A549 (cell line): ENCODE measurements at regions not wholly inside any gene's neighbourhood (a gene's known extent, or its start where the extent isn't known, plus 50 kb on each side); places are given as distances from the start of the nearest gene placed in this dataset.

Experiments
- ATAC-seq, 2 experiments: fragments of 200-7000 bp in 1 of 2; fragments of >200 bp in 1 of 2; cut with Nextera tagmentation in 1 of 2; cut with Tn5 transposase in 1 of 2; 3 replicates each; pipeline versions ENCODE4 v1.8.0 to v1.9.1; 2018 to 2020; ENCODE audit warnings: mild to moderate bottlenecking in 1 of 2, moderate library complexity in 1 of 2
- CTCF ChIA-PET: fragments of 300-600 bp; sonication (Branson Sonifier 250); formaldehyde crosslinking; extraction: SDS; loops from one replicate; lab custom pipeline; 2021; ENCODE audit warnings: antibody characterized with exemption, inconsistent platforms; lab: Yijun Ruan, JAX
- POLR2A ChIA-PET: fragments of 350-600 bp; formaldehyde crosslinking; extraction: SDS; loops from one replicate; lab custom pipeline; 2021; ENCODE audit warnings: antibody characterized with exemption, inconsistent platforms; lab: Yijun Ruan, JAX
- DNase-seq, 2 experiments: peaks; one replicate each; pipeline versions ENCODE4 v3.0.0 to v3.0.0-alpha.2; 2011 to 2016; ENCODE audit warnings: low read depth in 1 of 2, low spot score in 1 of 2
- FAIRE-seq: peaks from 2 replicates; lab custom pipeline; 2011; peaks lifted over from hg19 to GRCh38; lab: Jason Lieb, UNC
- H3K27ac ChIP-seq, 2 experiments: fragments of >200 bp; sonication (Bioruptor Twin); formaldehyde crosslinking; 3 replicates each; pipeline ENCODE4 v1.5.1; 2016 to 2017
- H3K4me1 ChIP-seq: fragments of >200 bp; sonication (Bioruptor Twin); formaldehyde crosslinking; 3 replicates; pipeline ENCODE4 v1.6.1; 2016
- H3K4me2 ChIP-seq: fragments of >200 bp; sonication (Bioruptor Twin); formaldehyde crosslinking; 3 replicates; pipeline ENCODE4 v1.6.1; 2016
- H3K4me3 ChIP-seq: fragments of >200 bp; sonication (Bioruptor Twin); formaldehyde crosslinking; 3 replicates; pipeline ENCODE4 v1.5.1; 2016
- H3K9me3 ChIP-seq: fragments of >200 bp; sonication (Bioruptor Twin); formaldehyde crosslinking; 3 replicates; pipeline ENCODE4 v1.6.1; 2016
- ATOH8 ChIP-seq: fragments of 250-450 bp; sonication (Bioruptor Pico); IDR thresholded peaks from 2 replicates; pipeline ENCODE4 v1.5.0; 2020; ENCODE audit warnings: low read depth, mild to moderate bottlenecking, moderate library complexity
- CBX2 ChIP-seq: fragments of 200-600 bp; sonication (generic); IDR thresholded peaks from 2 replicates; pipeline ENCODE4 v1.6.1; 2016; ENCODE audit warnings: low read depth, mild to moderate bottlenecking, borderline replicate concordance
- CBX8 ChIP-seq: fragments of 200-600 bp; sonication (generic); IDR thresholded peaks from 2 replicates; pipeline ENCODE4 v1.6.1; 2016
- CEBPB ChIP-seq, 2 experiments: fragments of >200 bp in 1 of 2; sonication (Bioruptor Twin) in 1 of 2; formaldehyde crosslinking in 1 of 2; IDR thresholded peaks; 2 replicates each; pipeline ENCODE4 v1.6.1; 2012 to 2016
- CHD2 ChIP-seq: fragments of 150-350 bp; IDR thresholded peaks from 2 replicates; pipeline ENCODE4 v1.6.1; 2014; ENCODE audit warnings: low read length; ENCODE audit not compliant: partially characterized antibody
- CHD4 ChIP-seq: fragments of 200-600 bp; sonication (generic); IDR thresholded peaks from 2 replicates; pipeline ENCODE4 v1.6.1; 2016; ENCODE audit warnings: antibody characterized with exemption, mild to moderate bottlenecking, borderline replicate concordance
- E2F6 ChIP-seq: IDR thresholded peaks from 2 replicates; pipeline ENCODE4 v1.6.1; 2012; ENCODE audit warnings: low read depth, borderline replicate concordance
- ELK1 ChIP-seq: fragments of 150-350 bp; IDR thresholded peaks from 2 replicates; pipeline ENCODE4 v1.6.1; 2014; ENCODE audit warnings: low read depth, mild to moderate bottlenecking, low read length
- ESRRA ChIP-seq: fragments of 150-350 bp; IDR thresholded peaks from 2 replicates; pipeline ENCODE4 v1.6.1; 2014; ENCODE audit warnings: mild to moderate bottlenecking, low read length, borderline replicate concordance
- FOSB ChIP-seq: fragments of 250-450 bp; sonication (Bioruptor Pico); IDR thresholded peaks from 2 replicates; pipeline ENCODE4 v1.5.0; 2020; ENCODE audit warnings: mild to moderate bottlenecking, moderate library complexity
- GATA3 ChIP-seq: IDR thresholded peaks from 2 replicates; pipeline ENCODE4 v1.6.1; 2012; ENCODE audit warnings: borderline replicate concordance
- HMGXB4 ChIP-seq: fragments of 250-450 bp; sonication (Bioruptor Pico); IDR thresholded peaks from 2 replicates; pipeline ENCODE4 v1.5.0; 2021; ENCODE audit warnings: mild to moderate bottlenecking, moderate library complexity, borderline replicate concordance
- HOXB13 ChIP-seq: fragments of 250-450 bp; sonication (Bioruptor Pico); IDR thresholded peaks from 2 replicates; pipeline ENCODE4 v1.5.0; 2020; ENCODE audit warnings: low read depth, mild to moderate bottlenecking, moderate library complexity
- JUNB ChIP-seq: fragments of >200 bp; sonication (Bioruptor Twin); formaldehyde crosslinking; IDR thresholded peaks from 2 replicates; pipeline ENCODE4 v1.6.1; 2016
- MAFK ChIP-seq: fragments of 450-650 bp; IDR thresholded peaks from 2 replicates; pipeline ENCODE4 v1.6.1; 2014; ENCODE audit not compliant: partially characterized antibody
- NR3C1 ChIP-seq: fragments of >200 bp; sonication (Bioruptor Twin); formaldehyde crosslinking; IDR thresholded peaks from 3 replicates; pipeline ENCODE4 v1.6.1; 2017
- PHF8 ChIP-seq: fragments of 200-600 bp; sonication (generic); IDR thresholded peaks from 2 replicates; pipeline ENCODE4 v1.6.1; 2016; ENCODE audit warnings: low read depth, mild to moderate bottlenecking, antibody characterized with exemption, moderate library complexity, borderline replicate concordance
- POLR2AphosphoS2 ChIP-seq: conservative IDR thresholded peaks from 2 replicates; pipeline ENCODE4 v1.6.1; 2012; ENCODE audit warnings: low read length, improper control_type of control experiment, inconsistent platforms
- RARB ChIP-seq: fragments of 250-450 bp; sonication (Bioruptor Pico); IDR thresholded peaks from 2 replicates; pipeline ENCODE4 v1.8.0; 2021; ENCODE audit warnings: mild to moderate bottlenecking, moderate library complexity
- RFX5 ChIP-seq: fragments of 450-650 bp; IDR thresholded peaks from 2 replicates; pipeline ENCODE4 v1.7.1; 2014; ENCODE audit warnings: antibody characterized with exemption, mild to moderate bottlenecking, moderate library complexity
- SMC3 ChIP-seq: fragments of >200 bp; sonication (Bioruptor Twin); formaldehyde crosslinking; IDR thresholded peaks from 3 replicates; pipeline ENCODE4 v1.6.1; 2018; ENCODE audit warnings: inconsistent platforms
- SREBF2 ChIP-seq: fragments of 450-650 bp; IDR thresholded peaks from 2 replicates; pipeline ENCODE4 v1.6.1; 2014; ENCODE audit warnings: mild to moderate bottlenecking, moderate library complexity
- TP53 ChIP-seq: fragments of 250-450 bp; sonication (Bioruptor Pico); IDR thresholded peaks from 2 replicates; pipeline ENCODE4 v1.5.0; 2021; ENCODE audit warnings: mild to moderate bottlenecking, moderate library complexity
- ZFP36 ChIP-seq: fragments of 450-650 bp; IDR thresholded peaks from 2 replicates; pipeline ENCODE4 v1.6.1; 2014; ENCODE audit warnings: borderline replicate concordance; ENCODE audit not compliant: partially characterized antibody
- WGBS: methylation state at CpG from one replicate; pipeline ENCODE4 v1.1.6; 2017; ENCODE audit errors: missing lambda C conversion rate; 5-methylcytosine and 5-hydroxymethylcytosine counted together
- TF ChIP-seq, protein P1 (sequence below): fragments of >200 bp; sonication (Bioruptor Twin); formaldehyde crosslinking; IDR thresholded peaks from 3 replicates; pipeline ENCODE4 v1.5.1; 2016

- 77% methylated on average over 7 of the region's 7 CpGs for WGBS
- POLR2A ChIA-PET = no interaction called here
Observed at GRCh38 chr6:44627883-44628271, 240.4 kb downstream of the CDC5L start.

DNA sequence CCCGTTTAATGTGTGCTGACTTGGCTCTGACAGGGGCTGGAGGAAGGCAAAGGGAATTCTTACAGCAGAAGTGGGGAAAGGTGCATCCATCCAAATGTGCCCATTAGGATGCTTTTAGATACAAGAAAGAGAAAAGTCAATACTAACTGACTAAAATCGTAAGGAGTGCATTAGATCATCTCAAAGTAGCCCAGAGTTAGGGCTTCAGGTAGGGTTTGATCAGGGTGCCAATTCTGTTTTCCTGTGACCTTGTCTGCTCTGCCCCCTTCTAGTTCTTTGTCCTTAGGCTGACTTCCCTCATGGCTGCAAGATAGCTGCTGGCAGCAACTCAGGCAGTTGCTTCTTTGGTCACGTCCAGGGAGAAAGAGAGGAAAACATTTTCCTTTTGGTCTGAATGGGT lies 240.8 kb downstream of the CDC5L start:
- CTCF ChIA-PET = interaction anchor here (1.2 to 7.6 kb wide), 6 partner anchors 10 to 1302 kb away, joined by 3 to 59 read pairs (median 5); no protein-coding TSS in a partner anchor
- Histone ChIP-seq H3K4me1 (no peaks in the 10 kb centered on the region), H3K27ac (no peak overlapping the region), H3K4me2 (no peak overlapping the region), H3K4me3 (no peak overlapping the region), H3K9me3 (no peaks in the 10 kb centered on the region)
- no peak for FAIRE-seq
- 21% methylated on average over 2 of the region's 3 CpGs for WGBS
- no peak for ATAC-seq
- POLR2A ChIA-PET = no interaction called here
- no peak for DNase-seq
- TF ChIP-seq HOXB13 (no peak), MAFK (no peak)
- TF ChIP-seq, protein P1, sequence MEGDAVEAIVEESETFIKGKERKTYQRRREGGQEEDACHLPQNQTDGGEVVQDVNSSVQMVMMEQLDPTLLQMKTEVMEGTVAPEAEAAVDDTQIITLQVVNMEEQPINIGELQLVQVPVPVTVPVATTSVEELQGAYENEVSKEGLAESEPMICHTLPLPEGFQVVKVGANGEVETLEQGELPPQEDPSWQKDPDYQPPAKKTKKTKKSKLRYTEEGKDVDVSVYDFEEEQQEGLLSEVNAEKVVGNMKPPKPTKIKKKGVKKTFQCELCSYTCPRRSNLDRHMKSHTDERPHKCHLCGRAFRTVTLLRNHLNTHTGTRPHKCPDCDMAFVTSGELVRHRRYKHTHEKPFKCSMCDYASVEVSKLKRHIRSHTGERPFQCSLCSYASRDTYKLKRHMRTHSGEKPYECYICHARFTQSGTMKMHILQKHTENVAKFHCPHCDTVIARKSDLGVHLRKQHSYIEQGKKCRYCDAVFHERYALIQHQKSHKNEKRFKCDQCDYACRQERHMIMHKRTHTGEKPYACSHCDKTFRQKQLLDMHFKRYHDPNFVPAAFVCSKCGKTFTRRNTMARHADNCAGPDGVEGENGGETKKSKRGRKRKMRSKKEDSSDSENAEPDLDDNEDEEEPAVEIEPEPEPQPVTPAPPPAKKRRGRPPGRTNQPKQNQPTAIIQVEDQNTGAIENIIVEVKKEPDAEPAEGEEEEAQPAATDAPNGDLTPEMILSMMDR = no peak

More at GRCh38 chr6:44627883-44628271, 240.4 kb downstream of the CDC5L start:
- Histone ChIP-seq H3K4me2 (no peak overlapping the region), H3K4me3 (no peak overlapping the region), H3K9me3 (no peaks in the 10 kb centered on the region), H3K27ac (no peak overlapping the region), H3K4me1 (no peaks in the 10 kb centered on the region)
- TF ChIP-seq ELK1 (no peak), HOXB13 (no peak), ATOH8 (no peak), E2F6 (no peak), TP53 (CRISPR knock-in tag) (no peak), NR3C1 (no peak), ESRRA (no peak)
- DNase-seq = no peak
- ATAC-seq = no peak
- no peak for FAIRE-seq
- CTCF ChIA-PET = interaction anchor here (1.2 to 7.6 kb wide), 4 partner anchors 27 to 1303 kb away, joined by 3 to 59 read pairs (median 5); no protein-coding TSS in a partner anchor

DNA sequence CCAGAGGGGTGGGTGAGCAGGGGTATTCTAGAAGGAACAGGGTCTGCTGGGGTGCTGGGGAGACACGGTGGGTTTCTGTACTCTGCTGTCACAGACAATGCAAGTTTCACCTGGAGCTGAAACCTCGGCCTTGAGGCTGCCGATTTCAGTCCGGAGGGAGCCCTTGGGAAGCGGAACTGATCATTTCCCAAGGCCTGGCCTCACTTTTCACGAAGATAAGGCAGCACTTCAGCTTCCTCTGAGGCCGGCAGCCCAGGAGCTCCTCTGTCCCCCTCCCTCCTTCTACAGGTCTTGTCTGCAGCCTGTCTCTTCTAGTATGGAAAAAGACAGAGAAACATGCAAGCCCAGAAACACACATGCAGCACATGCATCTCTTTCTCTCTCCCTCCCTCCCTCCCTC lies 242.1 kb downstream of the CDC5L start:
- no peak overlapping the region for H3K4me3 ChIP-seq
- POLR2A ChIA-PET = no interaction called here
- 49% methylated on average over 7 of the region's 7 CpGs for WGBS
- FAIRE-seq = no peak
- CTCF ChIA-PET = interaction anchor here (1.1 to 7.6 kb wide), 10 partner anchors 10 to 1293 kb away, joined by 3 to 59 read pairs (median 6); no protein-coding TSS in a partner anchor
- no peaks in the 10 kb centered on the region for H3K9me3 ChIP-seq
- no peak overlapping the region for H3K27ac ChIP-seq
- no peak overlapping the region for H3K4me2 ChIP-seq
- DNase-seq = no peak
- no peaks in the 10 kb centered on the region for H3K4me1 ChIP-seq
- no peak for ATAC-seq
- TF ChIP-seq GATA3 (no peak), SMC3 (no peak), ELK1 (no peak), CHD2 (no peak), RARB (CRISPR knock-in tag) (no peak), FOSB (no peak), SREBF2 (no peak), CHD4 (no peak), CBX2 (no peak), E2F6 (no peak), POLR2AphosphoS2 (no peak), CEBPB (IDR thresholded peaks at IDR 0.05) (no peak), CBX8 (no peak), ZFP36 (no peak), HMGXB4 (no peak), RFX5 (no peak), JUNB (no peak), PHF8 (no peak)
